Activated T-helper 1 cell treated with Interleukin-2 at 50 U/mL for 16 hours (primary cell): ENCODE measurements at regions not wholly inside any gene's neighbourhood (a gene's known extent, or its start where the extent isn't known, plus 50 kb on each side); places are given as distances from the start of the nearest gene placed in this dataset.

Experiments used
- DNase-seq: peaks from one replicate; pipeline ENCODE4 v3.0.0-alpha.2; 2020; ENCODE audit warnings: low read depth

GRCh38 chr4:122203407-122203806 is 51.3 kb downstream of the BLTP1 start:
- DNase-seq = no peak

GRCh38 chr4:122205687-122206086 is 53.6 kb downstream of the BLTP1 start:
- no peak for DNase-seq

- no peak for DNase-seq
Observed at GRCh38 chr4:122212880-122213279, 60.7 kb downstream of the BLTP1 start.

GRCh38 chr4:122218762-122219161 is 66.6 kb downstream of the BLTP1 start:
- DNase-seq = no peak

- DNase-seq = no peak
Observed at GRCh38 chr4:122219356-122219755, 67.2 kb downstream of the BLTP1 start.

GRCh38 chr4:122221322-122221721 is 69.2 kb downstream of the BLTP1 start:
- DNase-seq = no peak

GRCh38 chr4:122224348-122224747 is 72.2 kb downstream of the BLTP1 start:
- DNase-seq = peak; percentile 0

- no peak for DNase-seq
Observed at GRCh38 chr4:122227202-122227601, 75.1 kb downstream of the BLTP1 start.

GRCh38 chr4:122229857-122230256 is 77.7 kb downstream of the BLTP1 start:
- DNase-seq = no peak

GRCh38 chr4:122232633-122233032 is 80.5 kb downstream of the BLTP1 start:
- DNase-seq = no peak

GRCh38 chr4:122234686-122235085 is 82.6 kb downstream of the BLTP1 start:
- no peak for DNase-seq

GRCh38 chr4:122243785-122244184 is 91.7 kb downstream of the BLTP1 start:
- no peak for DNase-seq

- DNase-seq = no peak
Observed at GRCh38 chr4:122244764-122245163, 92.6 kb downstream of the BLTP1 start.

- no peak for DNase-seq
Observed at GRCh38 chr4:122246551-122246950, 94.4 kb downstream of the BLTP1 start.

GRCh38 chr4:122249357-122249756 is 97.2 kb downstream of the BLTP1 start:
- no peak for DNase-seq

GRCh38 chr4:122252584-122252983 is 100.5 kb downstream of the BLTP1 start:
- no peak for DNase-seq

GRCh38 chr4:122259849-122260248 is 107.7 kb downstream of the BLTP1 start:
- DNase-seq = no peak

GRCh38 chr4:122276359-122276758 is 102.5 kb upstream of the ADAD1 start:
- no peak for DNase-seq

- DNase-seq = no peak
Observed at GRCh38 chr4:122278976-122279375, 99.8 kb upstream of the ADAD1 start.

- DNase-seq = no peak
Observed at GRCh38 chr4:122279670-122280069, 99.1 kb upstream of the ADAD1 start.

- no peak for DNase-seq
Observed at GRCh38 chr4:122285285-122285684, 93.5 kb upstream of the ADAD1 start.

GRCh38 chr4:122293374-122294365 is 85.1 kb upstream of the ADAD1 start:
- DNase-seq = no peak

GRCh38 chr4:122297694-122298093 is 81.1 kb upstream of the ADAD1 start:
- no peak for DNase-seq

GRCh38 chr4:122300776-122301175 is 78.0 kb upstream of the ADAD1 start:
- no peak for DNase-seq
